ENCODE measurements at regions not wholly inside any gene's neighbourhood (a gene's known extent, or its start where the extent isn't known, plus 50 kb on each side); places are given as distances from the start of the nearest gene placed in this dataset.

DNA sequence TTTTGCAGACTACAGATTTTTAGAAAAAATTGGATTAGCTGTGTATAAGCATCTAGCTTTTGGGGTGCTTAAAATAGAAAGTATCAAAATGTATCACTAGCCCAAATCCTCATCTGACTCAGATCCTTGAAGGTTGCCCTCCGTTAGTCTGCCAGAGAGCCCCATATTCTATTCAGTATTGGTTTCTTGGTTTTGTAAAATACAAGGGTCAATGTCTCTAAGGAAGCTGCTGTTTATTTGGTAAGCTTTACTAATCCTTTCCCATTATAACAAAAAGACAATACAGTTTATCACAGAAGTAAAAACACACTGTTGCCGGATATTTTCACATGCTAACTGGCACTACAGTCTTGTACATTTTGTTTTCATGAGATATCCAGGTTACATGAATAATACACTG is 92.8 kb upstream of the PTHLH start:
- H3K4me1 ChIP-seq (ENCODE audit: control insufficient read depth, insufficient read depth, low read length) = no peaks in the 10 kb centered on the region
- Mint-ChIP-seq H3K4me3 (no peak overlapping the region), H3K9me3 (no peaks in the 10 kb centered on the region), H3K36me3 (ENCODE audit: low read depth) (no peaks in the 10 kb centered on the region), H3K27me3 (ENCODE audit: insufficient read depth) (peaks cover 10% of the 10 kb centered on the region), H3K27ac (no peak overlapping the region), H3K4me1 (peaks cover 13% of the 10 kb centered on the region)
- no peaks in the 10 kb centered on the region for H3K9me3 ChIP-seq (ENCODE audit: control insufficient read depth, low read length)
- H3K27me3 ChIP-seq (ENCODE audit: control insufficient read depth, insufficient read depth, low read length, poor library complexity, severe bottlenecking) = peaks cover 20% of the 10 kb centered on the region
- H3K9ac ChIP-seq (ENCODE audit: extremely low read depth, low read length, poor library complexity, severe bottlenecking) = no peak overlapping the region
- H3K27ac ChIP-seq (ENCODE audit: low read depth, low read length) = no peak overlapping the region
- no peak overlapping the region for H3K4me3 ChIP-seq (ENCODE audit: low read length)
- TF ChIP-seq, protein P1, sequence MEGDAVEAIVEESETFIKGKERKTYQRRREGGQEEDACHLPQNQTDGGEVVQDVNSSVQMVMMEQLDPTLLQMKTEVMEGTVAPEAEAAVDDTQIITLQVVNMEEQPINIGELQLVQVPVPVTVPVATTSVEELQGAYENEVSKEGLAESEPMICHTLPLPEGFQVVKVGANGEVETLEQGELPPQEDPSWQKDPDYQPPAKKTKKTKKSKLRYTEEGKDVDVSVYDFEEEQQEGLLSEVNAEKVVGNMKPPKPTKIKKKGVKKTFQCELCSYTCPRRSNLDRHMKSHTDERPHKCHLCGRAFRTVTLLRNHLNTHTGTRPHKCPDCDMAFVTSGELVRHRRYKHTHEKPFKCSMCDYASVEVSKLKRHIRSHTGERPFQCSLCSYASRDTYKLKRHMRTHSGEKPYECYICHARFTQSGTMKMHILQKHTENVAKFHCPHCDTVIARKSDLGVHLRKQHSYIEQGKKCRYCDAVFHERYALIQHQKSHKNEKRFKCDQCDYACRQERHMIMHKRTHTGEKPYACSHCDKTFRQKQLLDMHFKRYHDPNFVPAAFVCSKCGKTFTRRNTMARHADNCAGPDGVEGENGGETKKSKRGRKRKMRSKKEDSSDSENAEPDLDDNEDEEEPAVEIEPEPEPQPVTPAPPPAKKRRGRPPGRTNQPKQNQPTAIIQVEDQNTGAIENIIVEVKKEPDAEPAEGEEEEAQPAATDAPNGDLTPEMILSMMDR (conservative IDR thresholded peaks at IDR 0.05) = no peak
- WGBS, 2 experiments (ENCODE audit: insufficient coverage in 1 of 2, insufficient read length in 1 of 2) = 96% methylated on average over 2 of the region's 2 CpGs; no CpG with 5 or more reads in 1 of the 2 experiments
- no peak for DNase-seq
- H3K36me3 ChIP-seq (ENCODE audit: control insufficient read depth, insufficient read depth, low read length) = no peaks in the 10 kb centered on the region

DNA sequence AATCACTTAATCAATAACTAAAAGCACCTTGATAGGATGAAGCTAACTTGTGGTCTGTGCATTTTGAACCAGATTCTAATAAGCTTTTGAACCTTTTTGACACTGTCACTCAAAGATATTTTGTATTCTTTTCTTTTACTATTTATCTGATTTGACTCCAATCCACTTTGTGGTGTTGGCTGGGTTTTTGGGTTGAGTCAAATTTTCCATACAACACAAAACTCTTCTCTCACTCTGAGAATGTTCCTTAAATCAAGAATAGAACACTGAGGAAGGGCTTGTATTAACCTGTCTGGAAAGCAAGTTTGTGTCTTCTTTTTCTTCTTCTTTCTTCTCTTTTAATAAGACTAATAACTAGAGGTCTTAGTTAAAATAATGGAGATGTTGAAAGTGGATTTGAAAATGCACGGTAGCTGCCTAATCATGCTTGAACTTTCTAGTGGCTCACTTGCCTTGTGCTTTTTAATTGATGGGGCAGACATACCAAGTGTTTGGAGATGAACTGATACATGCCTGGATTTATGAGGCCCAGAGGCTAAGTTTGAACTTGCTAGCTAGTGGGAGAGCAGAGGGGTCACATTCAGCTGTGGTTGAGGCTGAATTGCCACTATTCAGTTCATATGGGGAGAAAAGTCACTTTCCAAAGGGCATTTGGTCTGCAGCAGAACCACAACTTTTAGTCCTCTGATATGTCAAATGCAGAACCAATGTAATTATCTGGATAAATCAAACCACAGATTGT is 93.5 kb upstream of the PTHLH start:
- Histone ChIP-seq H3K27me3 (ENCODE audit: control insufficient read depth, insufficient read depth, low read length, poor library complexity, severe bottlenecking) (peaks cover 20% of the 10 kb centered on the region), H3K27ac (ENCODE audit: low read depth, low read length) (no peak overlapping the region), H3K4me3 (ENCODE audit: low read length) (no peak overlapping the region), H3K9me3 (ENCODE audit: control insufficient read depth, low read length) (peaks cover 3% of the 10 kb centered on the region), H3K4me1 (ENCODE audit: control insufficient read depth, insufficient read depth, low read length) (no peaks in the 10 kb centered on the region), H3K9ac (ENCODE audit: extremely low read depth, low read length, poor library complexity, severe bottlenecking) (no peak overlapping the region), H3K36me3 (ENCODE audit: control insufficient read depth, insufficient read depth, low read length) (no peaks in the 10 kb centered on the region)
- H3K27ac Mint-ChIP-seq = no peak overlapping the region
- no peak overlapping the region for H3K4me3 Mint-ChIP-seq
- H3K27me3 Mint-ChIP-seq (ENCODE audit: insufficient read depth) = peaks cover 10% of the 10 kb centered on the region
- WGBS, 2 experiments (ENCODE audit: insufficient coverage in 1 of 2, insufficient read length in 1 of 2) = 95 to 100% methylated on average over 1 of the region's 1 CpG
- DNase-seq = no peak
- H3K36me3 Mint-ChIP-seq (ENCODE audit: low read depth) = no peaks in the 10 kb centered on the region
- TF ChIP-seq, protein P1 (conservative IDR thresholded peaks at IDR 0.05) = no peak
- no peaks in the 10 kb centered on the region for H3K9me3 Mint-ChIP-seq
- peaks cover 13% of the 10 kb centered on the region for H3K4me1 Mint-ChIP-seq

DNA sequence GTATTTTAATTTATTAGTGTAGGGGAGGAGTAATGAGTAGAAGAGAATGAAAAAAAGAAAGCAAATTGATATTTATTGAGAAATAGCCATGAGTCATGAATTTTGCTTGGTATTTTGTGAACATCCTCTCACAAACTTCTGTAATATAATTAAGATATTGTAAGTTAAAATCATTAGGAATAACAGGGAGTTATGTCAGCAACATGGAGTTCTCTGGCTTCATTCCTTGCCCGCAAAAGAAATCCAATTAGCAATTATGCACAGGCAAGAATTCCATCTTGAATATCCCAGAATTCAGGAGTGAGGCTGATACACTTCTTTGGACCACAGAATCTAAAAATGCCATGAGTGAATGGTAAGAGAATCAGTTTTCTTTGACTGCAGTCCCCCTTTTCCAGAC is 94.3 kb upstream of the PTHLH start:
- TF ChIP-seq, protein P1 (conservative IDR thresholded peaks at IDR 0.05) = no peak
- peaks cover 20% of the 10 kb centered on the region for H3K27me3 ChIP-seq (ENCODE audit: control insufficient read depth, insufficient read depth, low read length, poor library complexity, severe bottlenecking)
- H3K27ac ChIP-seq (ENCODE audit: low read depth, low read length) = no peak overlapping the region
- Mint-ChIP-seq H3K4me3 (no peak overlapping the region), H3K36me3 (ENCODE audit: low read depth) (no peaks in the 10 kb centered on the region), H3K4me1 (peaks cover 13% of the 10 kb centered on the region), H3K27ac (no peak overlapping the region), H3K9me3 (no peaks in the 10 kb centered on the region), H3K27me3 (ENCODE audit: insufficient read depth) (peaks cover 10% of the 10 kb centered on the region)
- H3K9ac ChIP-seq (ENCODE audit: extremely low read depth, low read length, poor library complexity, severe bottlenecking) = no peak overlapping the region
- no peaks in the 10 kb centered on the region for H3K4me1 ChIP-seq (ENCODE audit: control insufficient read depth, insufficient read depth, low read length)
- no peak for DNase-seq
- 84 to 100% methylated on average over 1 of the region's 1 CpG for whole genome bisulfite sequencing, 2 experiments (ENCODE audit: insufficient coverage in 1 of 2, insufficient read length in 1 of 2)
- no peaks in the 10 kb centered on the region for H3K36me3 ChIP-seq (ENCODE audit: control insufficient read depth, insufficient read depth, low read length)
- no peak overlapping the region for H3K4me3 ChIP-seq (ENCODE audit: low read length)
- H3K9me3 ChIP-seq (ENCODE audit: control insufficient read depth, low read length) = peaks cover 8% of the 10 kb centered on the region
